Pancreas (tissue), 10 donors: ENCODE measurements at regions not wholly inside any gene's neighbourhood (a gene's known extent, or its start where the extent isn't known, plus 50 kb on each side); places are given as distances from the start of the nearest gene placed in this dataset.

ENCODE experiments used
- ATAC-seq, 4 donors: fragments of 200-7000 bp; cut with Tn5 transposase; one replicate each; pipeline versions ENCODE4 v1.8.0 to v1.9.1; 2020; ENCODE audit warnings: mild to moderate bottlenecking in 4 of 4, moderate library complexity in 4 of 4
- DNase-seq, 6 donors: peaks; one replicate each; pipeline ENCODE4 v3.0.0-alpha.2; 2020
- FAIRE-seq: peaks from 2 replicates; lab custom pipeline; 2012; peaks lifted over from hg19 to GRCh38; lab: Jason Lieb, UNC
- H3K27ac ChIP-seq, 4 donors: fragments of 200-600 bp; sonication (generic); 1 replicate in 3 of 4; 2 replicates in 1 of 4; pipeline versions ENCODE4 v1.5.0 to v1.8.0; 2020
- H3K27me3 ChIP-seq, 4 donors: fragments of 200-600 bp; one replicate each; pipeline ENCODE4 v1.8.0; 2021
- H3K36me3 ChIP-seq, 3 donors: fragments of 200-600 bp; sonication (generic) in 1 of 3; one replicate each; pipeline versions ENCODE4 v1.5.0 to v1.8.0; 2020 to 2021
- H3K4me1 ChIP-seq, 3 donors: fragments of 200-600 bp; one replicate each; pipeline ENCODE4 v1.8.0; 2021
- H3K4me3 ChIP-seq, 4 donors: fragments of 200-600 bp; sonication (generic) in 2 of 4; one replicate each; pipeline versions ENCODE4 v1.5.0 to v1.8.0; 2020 to 2021
- H3K9me3 ChIP-seq, 4 donors: fragments of 200-600 bp; one replicate each; pipeline ENCODE4 v1.8.0; 2021
- CTCF ChIP-seq, 4 donors: fragments of 200-600 bp; sonication (generic) in 3 of 4; IDR thresholded peaks; one replicate each; pipeline versions ENCODE4 v1.5.0 to v1.8.0; 2021; ENCODE audit warnings: antibody characterized with exemption in 4 of 4
- WGBS, 2 donors: extraction: QIAGEN DNeasy Blood & Tissue Kit; methylation state at CpG; one replicate each; pipeline ENCODE4 v1.1.7; 2013; 5-methylcytosine and 5-hydroxymethylcytosine counted together
- intact Hi-C, 3 donors: fragments of 100-400 bp; cut with DNase I; formaldehyde crosslinking; loops; one replicate each; pipeline versions ENCODE4 v1.11.1 to v1.14.2; 2022
- donor health status: healthy with polysubstance abuse.
- donor health status: DM: no; HTN: no; CAD: no; lungs with moderate emphysema.
- donor health status: DM: no; HTN: no; CAD: no.
- donor health status: control.
- donor health status: control.
- donor health status: Bipolar disorder and iron deficiency.
- donor health status: DM: yes; HTN: yes; CAD: no.
- donor health status: DM: no; HTN: no; CAD: no.
- donor health status: DM: no; HTN: no; CAD: no.
- donor health status: DM: yes; HTN: yes; CAD: no.

- ATAC-seq, result no peak
- intact Hi-C loops, result no loop called here
- no peak for FAIRE-seq
- Histone ChIP-seq H3K27me3 (no peaks in the 10 kb centered on the region), H3K4me3 (no peak overlapping the region), H3K9me3 (no peaks in the 10 kb centered on the region), H3K27ac (no peak overlapping the region), H3K36me3 (no peaks in the 10 kb centered on the region), H3K4me1 (no peaks in the 10 kb centered on the region)
- WGBS, 2 donors, result 51 to 67% methylated on average over 2 of the region's 2 CpGs
- DNase-seq, result no peak
- TF ChIP-seq CTCF (IDR thresholded peaks at IDR 0.05), result no peak
Measured at GRCh38 chr1:229012823-229013222, 258.1 kb upstream of the RAB4A start.

- Histone ChIP-seq H3K9me3 (no peaks in the 10 kb centered on the region), H3K27me3 (no peaks in the 10 kb centered on the region), H3K36me3 (no peaks in the 10 kb centered on the region), H3K4me1 (no peaks in the 10 kb centered on the region), H3K27ac (no peak overlapping the region), H3K4me3 (no peak overlapping the region)
- no peak for DNase-seq
- FAIRE-seq, result no peak
- intact Hi-C loops, result no loop called here
- WGBS, 2 donors, result 64 to 66% methylated on average over 7 of the region's 7 CpGs
- no peak for TF ChIP-seq CTCF (IDR thresholded peaks at IDR 0.05)
- no peak for ATAC-seq
Measured at GRCh38 chr1:229013981-229014380, 256.9 kb upstream of the RAB4A start.

GRCh38 chr1:229015806-229016205 lies 255.1 kb upstream of the RAB4A start:
- no peak for TF ChIP-seq CTCF (IDR thresholded peaks at IDR 0.05)
- 77 to 78% methylated on average over 13 of the region's 13 CpGs for WGBS, 2 donors
- no peak for DNase-seq
- Histone ChIP-seq H3K4me1 (no peaks in the 10 kb centered on the region), H3K27ac (no peak overlapping the region), H3K27me3 (no peaks in the 10 kb centered on the region), H3K4me3 (no peak overlapping the region), H3K9me3 (no peaks in the 10 kb centered on the region), H3K36me3 (no peaks in the 10 kb centered on the region)
- no peak for FAIRE-seq
- no peak for ATAC-seq
- intact Hi-C loops, result no loop called here

GRCh38 chr1:229017091-229017490 lies 253.8 kb upstream of the RAB4A start:
- no peak for DNase-seq
- WGBS, 2 donors, result 73 to 78% methylated on average over 4 of the region's 4 CpGs
- H3K27me3 ChIP-seq, result no peaks in the 10 kb centered on the region
- H3K36me3 ChIP-seq, result no peaks in the 10 kb centered on the region
- no peak overlapping the region for H3K27ac ChIP-seq
- H3K4me1 ChIP-seq, result no peaks in the 10 kb centered on the region
- no peak for TF ChIP-seq CTCF (IDR thresholded peaks at IDR 0.05)
- intact Hi-C loops, result no loop called here
- no peak for ATAC-seq
- H3K9me3 ChIP-seq, result no peaks in the 10 kb centered on the region
- FAIRE-seq, result no peak
- no peak overlapping the region for H3K4me3 ChIP-seq

- DNase-seq (no peak), FAIRE-seq (no peak), ATAC-seq (no peak)
- intact Hi-C loops, result no loop called here
- H3K9me3 ChIP-seq, result no peaks in the 10 kb centered on the region
- TF ChIP-seq CTCF (IDR thresholded peaks at IDR 0.05), result no peak
- no peaks in the 10 kb centered on the region for H3K27me3 ChIP-seq
- H3K4me3 ChIP-seq, result no peak overlapping the region
- no peaks in the 10 kb centered on the region for H3K36me3 ChIP-seq
- 97 to 98% methylated on average over 2 of the region's 2 CpGs for WGBS, 2 donors
- H3K27ac ChIP-seq, result no peak overlapping the region
- no peaks in the 10 kb centered on the region for H3K4me1 ChIP-seq
Measured at GRCh38 chr1:229018674-229019295, 252.1 kb upstream of the RAB4A start.
